IPS-11a (cell line): ENCODE measurements at regions not wholly inside any gene's neighbourhood (a gene's known extent, or its start where the extent isn't known, plus 50 kb on each side); places are given as distances from the start of the nearest gene placed in this dataset.

Experiments
- H3K4me3 ChIP-seq: one replicate; pipeline ENCODE4 v1.5.1; 2013; ENCODE audit warnings: low read depth, low read length, control low read depth

DNA sequence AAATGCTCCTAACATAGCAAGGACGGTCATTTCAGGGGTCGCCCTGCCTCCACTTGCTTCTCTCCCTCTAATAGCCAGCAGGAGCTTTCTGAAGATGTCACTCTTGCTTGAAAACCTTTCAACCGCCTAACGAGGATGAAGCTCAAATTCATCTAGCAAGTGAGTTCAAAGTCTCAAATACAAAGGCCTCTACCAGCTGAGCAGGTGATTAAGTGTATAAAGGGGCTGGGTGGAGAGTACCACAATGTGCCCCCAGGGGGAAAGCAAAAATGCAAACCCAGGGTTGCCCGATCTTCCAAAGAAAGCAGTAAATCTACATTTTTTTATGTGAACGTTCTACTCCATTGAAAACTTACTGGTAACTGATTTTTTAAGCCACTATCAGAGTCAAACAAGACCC, 50.4 kb upstream of the GRIP2 start:
- no peak overlapping the region for H3K4me3 ChIP-seq

- H3K4me3 ChIP-seq: no peak overlapping the region
Measured at GRCh38 chr3:14592390-14592789, 52.2 kb upstream of the GRIP2 start.

GRCh38 chr3:14592836-14593235, 52.7 kb upstream of the GRIP2 start:
- H3K4me3 ChIP-seq: no peak overlapping the region

GRCh38 chr3:14594234-14594633, 54.1 kb upstream of the GRIP2 start:
- no peak overlapping the region for H3K4me3 ChIP-seq

- H3K4me3 ChIP-seq: no peak overlapping the region
Measured at GRCh38 chr3:14595561-14595960, 55.4 kb upstream of the GRIP2 start.

- H3K4me3 ChIP-seq: no peak overlapping the region
Measured at GRCh38 chr3:14597266-14597665, 54.3 kb upstream of the CCDC174 start.

- H3K4me3 ChIP-seq: no peak overlapping the region
Measured at GRCh38 chr3:14598143-14598569, 53.4 kb upstream of the CCDC174 start.

- no peak overlapping the region for H3K4me3 ChIP-seq
Measured at GRCh38 chr3:14599488-14599887, 52.1 kb upstream of the CCDC174 start.

DNA sequence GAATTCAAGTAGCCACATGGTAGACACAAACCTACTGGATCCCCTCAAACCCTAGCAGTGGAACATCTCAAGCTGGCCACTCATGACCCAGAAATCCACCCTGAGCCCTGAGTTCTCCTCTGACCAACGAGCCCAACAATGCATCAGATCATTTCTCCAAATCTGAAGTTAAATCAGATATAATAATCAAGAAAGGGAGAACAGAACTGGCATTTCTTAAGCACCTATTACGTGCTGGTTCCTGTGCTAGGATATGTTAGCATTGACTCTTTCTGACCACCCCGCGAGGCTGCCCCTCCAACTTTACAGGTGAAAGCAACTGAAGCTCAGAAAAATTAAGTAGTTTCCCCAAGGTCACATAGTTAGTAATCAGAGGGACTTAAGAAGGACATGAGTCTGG, 51.5 kb upstream of the CCDC174 start:
- no peak overlapping the region for H3K4me3 ChIP-seq

- no peak overlapping the region for H3K4me3 ChIP-seq
Measured at GRCh38 chr3:14600856-14601610, 50.5 kb upstream of the CCDC174 start.

GRCh38 chr3:14601692-14602005, 49.9 kb upstream of the CCDC174 start:
- peak overlapping the region; percentile 54 for H3K4me3 ChIP-seq
